Peyer's patch (tissue), 4 donors: ENCODE measurements at regions not wholly inside any gene's neighbourhood (a gene's known extent, or its start where the extent isn't known, plus 50 kb on each side); places are given as distances from the start of the nearest gene placed in this dataset.

Experiments used
- CTCF ChIP-seq, 6 experiments: fragments of 450-650 bp in 4 of 6; fragments of 200-600 bp in 2 of 6; sonication (generic) in 1 of 6; IDR thresholded peaks; one replicate each; pipeline ENCODE4 v1.5.1; 2017 to 2019; ENCODE audit warnings: antibody characterized with exemption in 6 of 6, mild to moderate bottlenecking in 3 of 6, moderate library complexity in 1 of 6
- POLR2A ChIP-seq, 2 donors: fragments of 450-650 bp; IDR thresholded peaks; one replicate each; pipeline ENCODE4 v1.5.1; 2017; ENCODE audit warnings: antibody characterized with exemption in 2 of 2, mild to moderate bottlenecking in 2 of 2, moderate library complexity in 2 of 2

- TF ChIP-seq CTCF (IDR thresholded peaks at IDR 0.05) = no peak
- TF ChIP-seq POLR2A (IDR thresholded peaks at IDR 0.05) = no peak
Observed at GRCh38 chr7:136105191-136105590, 128.0 kb upstream of the MTPN start.
